ENCODE measurements at regions not wholly inside any gene's neighbourhood (a gene's known extent, or its start where the extent isn't known, plus 50 kb on each side); places are given as distances from the start of the nearest gene placed in this dataset.

- TF ChIP-seq CTCF (IDR thresholded peaks at IDR 0.05; ENCODE audit: insufficient read depth, low read length) (no peak), POLR2AphosphoS5 (IDR thresholded peaks at IDR 0.05; ENCODE audit: low read depth) (no peak), REST (IDR thresholded peaks at IDR 0.05; ENCODE audit: insufficient replicate concordance, low read depth) (no peak)
These were observed 465.4 kb upstream of the CDH9 start for GRCh38 chr5:27503813-27504212.

Data from HL-60 (cell line).